ENCODE measurements at regions not wholly inside any gene's neighbourhood (a gene's known extent, or its start where the extent isn't known, plus 50 kb on each side); places are given as distances from the start of the nearest gene placed in this dataset.
A peak's percentile ranks its signal among the peaks of the same experiment; 100 is the strongest.
"Not testable (repeated sequence)": the region's sequence is repeated elsewhere in the genome, so short reads cannot be mapped to it uniquely, and the experiment has no call there.

DNA sequence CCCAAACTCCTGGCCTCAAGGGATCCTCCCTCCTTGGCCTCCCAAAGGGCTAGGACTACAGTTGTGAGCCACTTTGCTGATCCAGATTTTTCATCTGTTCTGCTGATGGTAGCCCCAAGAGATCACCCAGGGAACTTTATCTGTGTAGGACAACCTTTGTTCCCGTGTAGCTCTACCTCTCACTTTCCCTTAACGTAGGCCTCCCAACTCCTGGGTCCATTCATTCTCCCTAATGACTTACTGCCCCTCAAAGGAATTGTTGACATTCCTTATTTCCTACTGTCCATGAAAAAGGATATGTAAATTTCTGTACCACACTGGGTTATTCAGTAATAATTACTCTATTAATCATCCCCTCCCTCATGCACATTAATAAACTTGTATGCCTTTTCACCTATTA lies 51.0 kb upstream of the PHF24 start:
- H3K4me3 ChIP-seq (ENCODE audit: low read length), result no peak overlapping the region
- no peak for DNase-seq (ENCODE audit: low read depth, low spot score)

DNA sequence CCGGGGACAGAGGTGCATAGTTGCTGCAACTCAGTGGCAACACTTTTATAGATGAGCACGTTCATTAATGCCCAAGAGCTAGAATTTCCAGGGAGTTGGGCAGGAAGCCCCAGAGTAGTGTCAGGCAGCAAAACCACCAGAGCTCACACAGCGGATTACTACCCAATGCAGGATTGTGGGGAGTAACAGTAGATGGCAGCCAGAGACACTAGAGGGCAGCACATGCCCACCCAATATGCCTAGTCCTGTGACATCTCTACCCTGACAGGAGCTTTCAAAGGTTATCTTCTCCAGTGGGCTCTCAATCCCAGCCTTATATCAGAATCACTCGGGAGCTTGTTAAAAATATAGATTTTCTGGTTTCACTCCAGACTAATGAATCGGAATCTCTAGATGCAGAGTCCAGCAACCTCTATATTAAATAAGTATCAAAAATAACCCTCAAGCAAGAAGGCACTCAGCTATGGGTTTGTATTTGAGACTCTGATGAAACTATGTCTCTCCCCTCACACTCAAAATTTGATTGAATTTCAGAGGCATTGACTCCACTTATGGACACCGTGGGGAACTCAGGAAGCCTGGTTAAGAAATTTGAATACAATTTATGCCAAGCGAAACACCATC lies 58.4 kb upstream of the PHF24 start:
- no peak overlapping the region for H3K4me3 ChIP-seq (ENCODE audit: low read length)
- peak; percentile 75 for DNase-seq (ENCODE audit: low read depth, low spot score)

DNA sequence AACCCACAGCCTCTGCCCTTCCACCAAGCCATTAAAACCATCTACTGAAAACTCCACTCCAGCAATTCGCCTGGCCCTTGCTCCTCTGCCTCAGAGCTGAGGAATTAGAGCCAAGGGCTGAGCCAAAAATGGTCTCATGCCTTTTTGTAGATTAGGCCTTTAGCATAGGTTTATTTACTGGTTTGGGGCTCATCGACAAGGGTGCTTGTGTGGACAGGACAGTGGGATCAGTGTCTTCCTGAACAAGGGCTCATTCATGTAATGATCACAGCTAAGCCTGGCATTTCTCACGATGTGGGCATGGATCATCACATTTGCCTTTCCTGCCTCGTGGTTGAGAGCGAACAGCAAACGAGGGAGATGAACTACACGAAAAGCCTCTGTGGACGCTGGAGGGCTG lies 59.2 kb upstream of the PHF24 start:
- no peak for DNase-seq (ENCODE audit: low read depth, low spot score)
- H3K4me3 ChIP-seq (ENCODE audit: low read length), result no peak overlapping the region

DNA sequence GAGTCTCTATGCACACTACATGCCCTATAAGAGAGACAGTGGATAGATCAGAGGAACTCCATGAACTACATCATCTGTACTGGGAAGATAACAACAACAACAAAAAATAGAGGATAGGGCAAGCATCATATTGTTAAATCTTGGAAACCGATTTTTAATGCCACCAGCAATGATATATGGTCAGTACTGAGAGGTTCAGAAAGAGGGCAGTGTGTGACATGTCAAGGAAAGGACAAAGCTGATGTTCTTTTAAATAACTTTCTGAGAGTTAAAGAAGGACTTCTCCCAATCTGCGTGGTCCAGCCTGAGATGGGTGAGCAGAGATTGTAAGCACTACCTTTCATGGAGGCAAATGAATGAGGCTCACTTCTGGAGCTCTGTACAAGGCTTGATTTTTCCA lies 62.0 kb upstream of the PHF24 start:
- no peak for DNase-seq (ENCODE audit: low read depth, low spot score)

DNA sequence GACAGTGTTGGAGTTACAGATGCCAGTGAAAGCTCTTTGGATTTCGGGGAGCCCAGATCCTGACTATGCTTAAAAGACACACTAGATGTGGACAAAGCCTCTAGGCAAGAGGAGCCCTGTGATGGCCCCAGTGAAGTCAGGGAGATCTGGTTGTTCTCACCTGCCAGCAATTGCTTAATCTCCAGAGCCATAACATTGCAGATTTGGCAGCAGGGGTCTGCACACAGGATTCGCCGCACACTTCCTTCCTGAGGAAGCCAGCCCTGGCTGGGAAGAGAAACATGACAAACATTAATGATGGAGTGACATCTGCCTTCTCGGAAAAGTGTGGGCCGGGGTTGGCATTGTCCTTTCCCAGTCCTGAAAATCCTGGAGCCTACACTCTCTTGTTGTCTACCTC lies 65.2 kb upstream of the PHF24 start:
- DNase-seq (ENCODE audit: low read depth, low spot score), result no peak
- no peak overlapping the region for H3K4me3 ChIP-seq (ENCODE audit: low read length)

More for the DNA sequence above, 62.0 kb upstream of the PHF24 start:
- H3K4me3 ChIP-seq (ENCODE audit: low read length), result no peak overlapping the region

DNA sequence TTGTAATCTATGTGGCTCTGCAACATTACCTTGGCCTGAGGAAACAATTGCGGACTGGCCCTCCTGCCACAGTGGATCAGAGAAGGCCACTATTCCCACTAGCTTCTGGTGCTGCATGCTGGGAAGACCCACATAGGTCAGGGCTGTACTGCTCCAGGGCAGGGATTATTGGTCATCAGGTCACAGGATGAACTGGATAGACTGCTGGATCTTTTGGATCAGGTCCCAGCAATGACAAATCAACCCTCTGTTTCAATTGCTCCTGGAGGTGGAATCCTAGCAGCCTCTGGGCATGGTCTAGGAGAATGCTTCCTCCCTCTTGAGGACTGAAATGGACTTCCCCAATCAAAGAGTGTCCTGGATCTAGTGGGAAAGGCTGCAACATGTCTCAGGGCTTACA lies 66.7 kb upstream of the PHF24 start:
- no peak for DNase-seq (ENCODE audit: low read depth, low spot score)

DNA sequence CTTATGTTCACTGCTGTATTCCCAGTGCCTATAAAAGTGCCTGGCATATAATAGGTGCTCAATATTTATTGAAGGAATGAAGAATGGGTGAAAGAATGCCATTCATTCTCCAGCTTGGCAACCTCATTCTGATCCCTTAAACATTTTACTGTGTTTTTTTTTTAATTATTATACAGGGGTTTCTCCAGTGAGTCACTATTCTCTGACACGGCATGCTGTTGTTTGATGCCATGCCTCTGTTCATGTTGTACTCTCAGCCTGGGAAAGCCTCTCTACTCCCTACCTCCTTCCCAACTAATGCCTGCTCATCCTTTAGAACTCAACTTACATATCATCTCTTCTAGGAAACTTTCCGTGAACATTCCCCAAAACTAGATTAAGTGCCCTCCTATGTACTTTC lies 70.2 kb upstream of the PHF24 start:
- DNase-seq (ENCODE audit: low read depth, low spot score), result no peak
- H3K4me3 ChIP-seq (ENCODE audit: low read length), result no peak overlapping the region

More for the DNA sequence above, 66.7 kb upstream of the PHF24 start:
- no peak overlapping the region for H3K4me3 ChIP-seq (ENCODE audit: low read length)

DNA sequence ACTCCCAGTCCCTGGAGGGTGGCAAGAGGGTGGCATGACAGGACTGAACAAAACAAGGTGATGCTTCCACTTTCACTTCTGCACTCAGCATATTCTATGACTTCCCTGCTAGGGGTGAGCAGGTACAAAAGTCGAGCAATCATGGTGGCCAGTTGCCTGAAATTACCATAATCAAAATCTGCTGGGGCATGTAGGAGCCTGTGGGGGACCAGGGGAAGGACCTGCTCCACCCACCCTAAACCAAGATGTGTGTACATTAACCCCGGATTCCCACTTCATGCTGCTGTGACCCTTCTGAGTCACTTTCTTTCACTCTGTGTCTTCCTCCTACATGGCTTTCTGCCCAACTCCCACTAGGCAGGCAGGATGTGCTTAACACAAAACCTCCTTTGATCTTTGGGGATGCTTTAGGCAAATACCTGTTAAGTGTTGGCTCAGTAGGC lies 73.3 kb upstream of the PHF24 start:
- no peak overlapping the region for H3K4me3 ChIP-seq (ENCODE audit: low read length)
- DNase-seq (ENCODE audit: low read depth, low spot score), result peak; percentile 20

DNA sequence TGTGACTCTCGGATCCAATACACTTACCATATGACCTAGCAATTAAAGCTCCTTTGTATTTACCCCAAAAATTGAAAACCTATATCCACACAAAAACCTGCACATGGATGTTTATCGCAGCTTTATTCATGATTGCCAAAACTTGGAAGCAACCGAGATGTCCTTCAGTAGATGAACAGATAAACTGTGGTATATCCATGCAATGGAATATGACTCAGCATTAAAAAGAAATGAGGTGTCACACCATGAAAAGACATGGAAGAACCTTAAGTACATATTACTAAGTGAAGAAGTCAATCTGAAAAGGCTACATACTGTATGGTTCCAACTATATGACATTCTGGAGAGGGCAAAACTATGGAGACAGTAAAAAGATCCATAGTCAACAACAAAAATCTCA lies 82.0 kb upstream of the PHF24 start:
- no peak overlapping the region for H3K4me3 ChIP-seq (ENCODE audit: low read length)
- no peak for DNase-seq (ENCODE audit: low read depth, low spot score)

DNA sequence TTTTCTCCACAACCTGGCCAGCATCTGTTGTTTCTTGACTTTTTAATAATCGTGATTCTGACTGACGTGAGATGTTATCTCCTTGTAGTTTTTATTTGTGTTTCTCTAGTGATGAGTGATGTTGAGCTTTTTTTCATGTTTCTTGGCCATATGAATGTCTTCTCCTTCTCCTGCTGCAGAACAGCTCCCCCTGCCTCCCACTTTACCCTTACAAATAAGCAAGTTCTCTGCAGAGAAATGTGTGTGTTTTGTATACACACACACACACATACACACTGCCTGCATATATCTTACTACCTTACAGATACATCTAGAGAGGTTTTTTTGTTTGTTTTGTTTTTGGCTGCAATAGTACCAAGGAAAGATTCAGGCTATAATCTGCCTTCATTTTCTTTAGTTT lies 88.7 kb upstream of the PHF24 start:
- H3K4me3 ChIP-seq (ENCODE audit: low read length), result no peak overlapping the region
- DNase-seq (ENCODE audit: low read depth, low spot score), result peak; percentile 32

DNA sequence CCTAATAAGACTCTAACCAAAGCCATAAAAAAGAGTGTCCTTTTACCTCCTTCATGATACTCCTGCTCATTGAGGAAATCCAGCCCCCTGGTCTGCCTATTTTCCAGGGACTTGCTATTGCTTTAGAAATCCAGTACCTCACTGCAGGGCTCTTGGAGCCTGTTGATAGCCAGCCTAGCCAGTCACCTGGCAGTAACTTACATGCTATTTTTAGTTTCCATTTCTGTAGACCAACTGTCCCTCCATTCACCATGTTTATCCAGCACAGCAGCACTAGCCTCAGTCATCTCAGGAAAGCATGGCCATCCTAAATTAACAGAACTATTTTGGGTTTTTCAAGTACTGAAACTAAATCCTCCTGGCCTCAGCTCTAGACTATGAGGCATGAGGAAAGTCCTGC lies 91.5 kb upstream of the PHF24 start:
- no peak overlapping the region for H3K4me3 ChIP-seq (ENCODE audit: low read length)
- DNase-seq (ENCODE audit: low read depth, low spot score), result no peak

DNA sequence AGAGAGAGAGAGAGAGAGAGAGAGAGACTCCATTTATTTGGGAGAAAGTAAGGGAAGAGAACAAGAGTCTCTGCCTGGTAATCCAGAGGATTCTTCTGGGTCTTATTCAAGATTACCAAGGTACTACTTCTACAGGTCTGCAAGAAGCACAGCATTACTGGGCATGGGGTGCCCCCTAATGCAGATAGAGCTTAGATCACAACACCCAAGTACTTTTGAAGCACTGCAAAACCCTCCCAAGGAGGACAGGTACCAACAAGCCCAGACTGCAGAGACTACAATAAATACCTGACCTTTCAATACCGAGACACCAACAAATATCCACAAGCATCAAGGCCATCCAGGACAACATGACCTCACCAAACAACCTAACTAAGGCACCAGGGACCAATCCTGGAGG lies 94.7 kb upstream of the PHF24 start:
- H3K4me3 ChIP-seq (ENCODE audit: low read length), result no peak overlapping the region
- no peak for DNase-seq (ENCODE audit: low read depth, low spot score)

DNA sequence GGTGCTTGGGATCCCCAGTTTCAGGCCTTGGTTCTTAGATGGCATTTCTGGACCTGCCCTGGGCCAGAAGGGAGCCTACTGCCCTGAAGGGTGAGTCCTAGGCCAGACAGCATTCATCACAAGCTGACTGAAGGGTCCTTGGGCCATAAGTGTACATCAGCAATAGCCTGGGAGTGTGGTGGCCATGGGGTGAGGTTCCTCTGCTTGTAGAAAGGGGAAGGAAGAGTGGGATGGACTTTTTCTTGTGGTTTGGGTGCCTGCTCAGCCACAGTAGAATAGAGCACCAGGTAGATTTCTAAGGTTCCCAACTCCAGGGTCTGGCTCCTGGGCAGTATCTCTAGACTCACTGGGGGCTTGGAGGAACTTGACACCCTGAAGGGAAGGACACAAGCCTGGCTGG lies 95.2 kb upstream of the PHF24 start:
- no peak for DNase-seq (ENCODE audit: low read depth, low spot score)

DNA sequence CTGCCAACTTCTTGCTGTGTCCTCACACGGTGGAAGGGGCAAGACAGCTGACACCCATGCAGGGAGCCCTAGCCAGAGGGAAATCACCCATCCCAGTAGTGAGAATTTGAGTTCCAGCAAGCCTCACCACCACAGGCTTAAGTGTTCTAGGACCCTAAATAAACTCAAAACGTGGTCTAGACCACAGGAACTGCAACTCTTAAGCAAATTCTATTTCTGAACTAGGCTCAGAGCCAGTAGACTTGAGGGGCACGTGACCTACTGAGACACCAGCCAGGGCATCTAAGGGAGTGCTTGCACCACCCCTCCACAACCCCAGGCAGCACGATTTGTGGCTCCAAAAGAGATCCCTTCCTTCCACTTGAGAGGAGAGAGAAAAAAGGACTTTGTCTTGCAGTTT lies 96.0 kb upstream of the PHF24 start:
- DNase-seq (ENCODE audit: low read depth, low spot score), result no peak
- no peak overlapping the region for H3K4me3 ChIP-seq (ENCODE audit: low read length)

More for the DNA sequence above, 95.2 kb upstream of the PHF24 start:
- no peak overlapping the region for H3K4me3 ChIP-seq (ENCODE audit: low read length)

DNA sequence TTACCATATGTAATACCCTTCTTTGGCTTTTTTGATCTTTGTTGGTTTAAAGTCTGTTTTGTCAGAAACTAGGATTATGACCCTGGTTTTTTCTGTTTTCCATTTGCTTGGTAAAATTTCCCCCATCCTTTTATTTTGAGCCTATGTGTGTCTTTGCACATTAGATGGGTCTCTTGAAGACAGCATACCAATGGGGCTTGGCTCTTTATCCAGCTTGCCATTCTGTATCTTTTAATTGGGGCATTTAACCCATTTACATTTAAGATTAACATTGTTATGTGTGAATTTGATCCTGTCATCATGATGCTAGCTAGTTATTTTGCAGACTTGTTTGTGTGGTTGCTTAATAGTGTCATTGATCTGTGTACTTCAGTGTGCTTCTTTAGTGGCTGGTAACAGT lies 103.1 kb upstream of the PHF24 start:
- not testable (repeated sequence) for H3K4me3 ChIP-seq (ENCODE audit: low read length); DNase-seq (ENCODE audit: low read depth, low spot score)

DNA sequence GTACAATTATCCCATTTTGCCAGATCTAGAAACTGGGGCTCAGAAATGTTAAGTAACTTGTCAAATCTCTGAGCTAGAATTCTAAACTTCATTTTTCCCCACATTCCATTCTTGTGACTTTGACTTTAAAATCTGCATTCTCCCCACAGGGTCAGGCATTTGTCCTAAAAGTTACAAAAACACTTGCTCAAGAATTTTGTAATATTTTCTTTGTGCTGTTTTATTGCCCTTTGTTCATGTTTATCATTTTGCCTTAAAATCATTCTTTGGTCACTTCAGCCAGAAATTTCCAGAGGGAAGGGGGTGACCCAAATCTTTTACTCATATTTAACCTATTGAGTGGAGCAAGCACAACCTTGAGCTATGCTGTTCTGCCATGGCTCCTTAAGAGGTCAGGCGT lies 120.1 kb upstream of the CCL21 start:
- DNase-seq (ENCODE audit: low read depth, low spot score), result no peak

DNA sequence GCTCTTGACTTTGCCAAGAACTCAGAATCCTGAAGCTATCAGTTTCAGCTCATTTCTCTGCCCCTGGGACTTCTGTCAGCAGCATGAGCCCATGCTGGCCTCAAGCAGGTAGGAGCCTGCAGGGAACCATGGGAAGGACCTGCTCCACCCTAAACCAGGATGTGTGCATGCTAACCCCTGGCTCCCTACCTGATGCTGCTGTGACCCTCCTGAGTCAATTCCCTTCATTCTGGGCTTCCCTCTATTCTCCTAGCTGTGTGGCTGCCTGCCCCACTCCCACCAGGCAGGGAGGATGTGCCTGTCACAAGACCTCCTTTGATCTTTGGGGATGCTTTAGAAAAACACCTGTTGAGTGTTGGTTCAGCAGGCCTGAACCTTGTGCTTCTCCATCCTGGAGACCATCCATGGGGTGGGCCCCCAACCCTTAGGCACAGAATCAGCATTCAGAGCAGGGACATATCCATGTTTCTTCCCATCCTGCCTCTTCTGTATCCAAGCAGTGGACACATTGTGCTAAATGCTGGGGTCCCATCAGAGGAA lies 117.1 kb upstream of the CCL21 start:
- no peak overlapping the region for H3K4me3 ChIP-seq (ENCODE audit: low read length)
- no peak for DNase-seq (ENCODE audit: low read depth, low spot score)

More for the DNA sequence above, 120.1 kb upstream of the CCL21 start:
- H3K4me3 ChIP-seq (ENCODE audit: low read length), result no peak overlapping the region

DNA sequence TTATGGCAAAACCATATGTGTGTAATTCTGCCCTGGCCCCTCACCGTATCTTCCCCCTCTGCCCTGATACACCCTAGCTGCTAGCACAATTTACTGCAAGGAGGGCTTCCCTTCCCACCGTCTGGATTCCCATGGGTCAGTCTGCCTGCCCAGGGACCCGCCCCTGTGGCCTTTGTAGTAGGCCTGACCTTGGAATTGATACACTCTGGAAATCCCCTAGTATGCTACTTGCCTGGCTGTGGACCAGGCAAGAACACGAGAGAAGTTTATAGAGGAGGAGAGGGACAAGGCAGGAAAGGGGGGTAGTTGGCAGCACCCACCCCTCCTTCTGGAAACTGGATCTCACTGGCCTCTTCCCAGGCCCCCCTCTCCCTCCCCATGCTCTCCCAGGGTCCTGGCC lies 115.8 kb upstream of the CCL21 start:
- DNase-seq (ENCODE audit: low read depth, low spot score), result no peak
- no peak overlapping the region for H3K4me3 ChIP-seq (ENCODE audit: low read length)

DNA sequence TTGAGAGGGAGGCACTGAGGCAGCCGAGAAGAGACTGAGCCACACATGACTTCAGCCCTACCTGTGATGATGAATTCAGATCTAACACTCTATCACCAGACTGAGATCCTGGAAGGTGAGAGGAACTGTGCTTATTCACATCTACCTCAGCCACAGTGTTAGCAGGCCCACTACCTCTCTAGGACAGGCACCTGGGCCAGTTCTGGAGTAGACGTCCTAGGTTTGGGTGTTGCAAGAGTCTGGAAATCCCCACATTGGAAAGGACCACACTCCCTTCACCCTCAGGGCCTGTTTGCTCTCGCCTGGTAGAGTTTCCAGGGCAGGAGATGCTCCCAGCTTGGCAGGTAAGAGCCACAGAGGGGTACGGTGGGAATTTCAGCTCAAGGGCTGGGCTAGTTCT lies 113.8 kb upstream of the CCL21 start:
- H3K4me3 ChIP-seq (ENCODE audit: low read length), result no peak overlapping the region
- no peak for DNase-seq (ENCODE audit: low read depth, low spot score)

DNA sequence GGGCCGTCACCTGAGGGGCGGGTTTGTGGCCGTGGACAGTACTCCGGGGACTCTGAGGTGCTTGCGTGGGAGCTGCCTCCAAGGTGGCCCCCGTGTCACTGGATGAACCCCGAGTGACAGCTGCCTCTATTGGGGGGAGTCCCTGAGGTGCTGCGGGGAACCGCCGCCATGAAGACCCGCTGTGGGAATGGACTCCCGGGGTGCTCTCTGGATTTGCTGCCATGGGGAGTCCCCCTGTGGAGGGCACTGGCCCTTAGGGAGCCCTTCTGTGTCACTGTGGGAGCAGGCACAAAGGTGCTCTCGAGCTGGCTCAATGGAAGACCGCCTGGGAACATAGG lies 100.2 kb upstream of the CCL21 start:
- H3K4me3 ChIP-seq (ENCODE audit: low read length), result no peak overlapping the region
- no peak for DNase-seq (ENCODE audit: low read depth, low spot score)

DNA sequence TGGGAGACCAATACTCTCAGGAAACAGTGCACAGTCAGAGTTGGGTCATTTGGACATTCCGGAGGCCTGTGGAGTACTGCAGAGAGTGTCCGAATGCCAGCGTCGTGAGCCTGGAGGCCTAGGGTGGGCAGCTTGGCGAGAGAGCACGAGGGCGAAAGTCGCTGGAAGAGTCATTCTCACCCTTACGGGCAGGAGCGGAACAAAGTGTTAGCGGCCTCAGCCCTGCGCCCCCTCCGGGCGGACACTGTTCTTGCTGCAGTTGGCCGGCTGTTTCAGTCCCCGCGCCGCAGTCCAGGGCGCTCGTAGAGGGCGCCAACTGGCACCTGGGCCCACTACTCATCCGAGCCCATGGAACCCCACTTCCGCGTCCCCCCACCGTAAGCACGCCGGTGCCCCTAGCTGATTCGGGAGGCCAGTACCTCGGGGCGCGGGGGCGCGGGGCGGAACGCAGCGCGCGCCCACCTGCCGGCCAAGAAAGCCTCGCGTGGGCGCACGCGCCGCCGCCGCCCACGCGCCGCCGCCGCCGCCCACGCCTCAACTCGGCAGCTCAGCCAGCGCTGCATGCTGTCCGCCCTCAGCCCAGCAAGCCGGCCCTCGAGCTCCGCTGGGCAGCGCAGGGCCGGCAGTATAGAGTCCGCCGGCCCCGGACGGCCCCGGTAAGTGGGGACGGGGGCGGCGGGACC lies 99.7 kb upstream of the CCL21 start:
- no peak overlapping the region for H3K4me3 ChIP-seq (ENCODE audit: low read length)
- no peak for DNase-seq (ENCODE audit: low read depth, low spot score)

Measured in Jurkat, Clone E6-1 (cell line).